PC-3 (cell line): ENCODE measurements at regions not wholly inside any gene's neighbourhood (a gene's known extent, or its start where the extent isn't known, plus 50 kb on each side); places are given as distances from the start of the nearest gene placed in this dataset.

Experiments used
- ATAC-seq: fragments of 200-7000 bp; cut with Tn5 transposase; 2 replicates; pipeline ENCODE4 v1.9.1; 2020; ENCODE audit warnings: mild to moderate bottlenecking, moderate library complexity
- BruUV-seq: library from RNA; stranded (reverse); fragments of 400-500 nt; replicated peaks from 2 replicates; lab custom pipeline; 2021; lab: Mats Ljungman, UMichigan
- CTCF ChIA-PET: fragments of 300-600 bp; sonication (Branson Sonifier 250); formaldehyde crosslinking; loops from one replicate; lab custom pipeline; 2022; ENCODE audit warnings: antibody characterized with exemption; lab: Charles Lee
- POLR2A ChIA-PET: fragments of 300-600 bp; sonication (Branson Sonifier 250); formaldehyde crosslinking; loops from one replicate; lab custom pipeline; 2022; ENCODE audit warnings: antibody characterized with exemption; ENCODE audit not compliant: unreplicated experiment; lab: Charles Lee
- DNase-seq: peaks from one replicate; pipeline ENCODE4 v3.0.0-alpha.2; 2015
- H2AFZ ChIP-seq: fragments of 300-600 bp; sonication (generic); 2 replicates; pipeline ENCODE4 v1.6.0; 2016; ENCODE audit warnings: antibody characterized with exemption, low read length
- H3F3A ChIP-seq: fragments of 300-600 bp; sonication (generic); one replicate; pipeline ENCODE4 v1.6.0; 2017; ENCODE audit warnings: antibody characterized with exemption, low read length, control low read depth, mild to moderate bottlenecking; ENCODE audit not compliant: unreplicated experiment
- H3K27ac ChIP-seq: fragments of 300-600 bp; sonication (generic); 2 replicates; pipeline ENCODE4 v1.5.1; 2016; ENCODE audit warnings: mild to moderate bottlenecking, low read length
- H3K27me3 ChIP-seq: fragments of 300-600 bp; sonication (generic); 2 replicates; pipeline ENCODE4 v1.6.1; 2016; ENCODE audit warnings: low read length, mixed read lengths
- H3K36me3 ChIP-seq: fragments of 300-600 bp; sonication (generic); 2 replicates; pipeline ENCODE4 v1.6.1; 2016; ENCODE audit warnings: low read depth, mixed run types, low read length, mixed read lengths
- H3K4me1 ChIP-seq: fragments of 300-600 bp; sonication (generic); 2 replicates; pipeline ENCODE4 v1.5.1; 2016; ENCODE audit warnings: low read length; ENCODE audit not compliant: insufficient read depth
- H3K4me2 ChIP-seq: fragments of 300-600 bp; sonication (generic); 2 replicates; pipeline ENCODE4 v1.6.0; 2016; ENCODE audit warnings: low read length
- H3K4me3 ChIP-seq: fragments of 300-600 bp; sonication (generic); 2 replicates; pipeline ENCODE4 v1.5.1; 2016; ENCODE audit warnings: mild to moderate bottlenecking, low read length, mixed read lengths
- H3K79me2 ChIP-seq: fragments of 300-600 bp; sonication (generic); 2 replicates; pipeline ENCODE4 v1.6.1; 2017; ENCODE audit warnings: low read length, mixed read lengths
- H3K9ac ChIP-seq: fragments of 300-600 bp; sonication (generic); 2 replicates; pipeline ENCODE4 v1.6.0; 2016; ENCODE audit warnings: mild to moderate bottlenecking, low read length
- H3K9me2 ChIP-seq: fragments of 300-600 bp; sonication (generic); replicated peaks from 2 replicates; pipeline ENCODE4 v1.6.1; 2016; ENCODE audit warnings: mixed run types, low read length, mixed read lengths
- H3K9me3 ChIP-seq: fragments of 300-600 bp; sonication (generic); 2 replicates; pipeline ENCODE4 v1.6.1; 2016; ENCODE audit warnings: low read length, mixed read lengths
- H4K20me1 ChIP-seq: fragments of 300-600 bp; sonication (generic); 2 replicates; pipeline ENCODE4 v1.6.1; 2016; ENCODE audit warnings: low read length, mixed read lengths
- CTCF ChIP-seq: fragments of 300-600 bp; sonication (generic); conservative IDR thresholded peaks from 2 replicates; pipeline ENCODE4 v1.5.1; 2017; ENCODE audit warnings: antibody characterized with exemption, low read depth, mild to moderate bottlenecking, low read length
- EZH2 ChIP-seq: fragments of 300-600 bp; sonication (generic); IDR thresholded peaks from one replicate; pipeline ENCODE4 v1.6.1; 2017; ENCODE audit warnings: antibody characterized with exemption, mild to moderate bottlenecking, low read length; ENCODE audit not compliant: unreplicated experiment
- EZH2phosphoT487 ChIP-seq: fragments of 300-600 bp; sonication (generic); IDR thresholded peaks from 2 replicates; pipeline ENCODE4 v1.6.1; 2018; ENCODE audit warnings: mild to moderate bottlenecking, antibody characterized with exemption, low read length, borderline replicate concordance
- intact Hi-C: fragments of 100-400 bp; cut with micrococcal nuclease; formaldehyde crosslinking; loops from 2 replicates; pipeline ENCODE4 v1.9.0; 2023

- intact Hi-C loops: no loop called here
- Histone ChIP-seq H3F3A (no peaks in the 10 kb centered on the region), H3K36me3 (no peaks in the 10 kb centered on the region), H3K9ac (no peak overlapping the region), H3K9me2 (no peaks in the 10 kb centered on the region), H3K4me3 (no peak overlapping the region), H3K79me2 (no peaks in the 10 kb centered on the region), H4K20me1 (no peaks in the 10 kb centered on the region), H2AFZ (peak overlapping the region; percentile 53; the same call in 1 of the 2 replicates), H3K4me2 (no peak overlapping the region), H3K27me3 (no peaks in the 10 kb centered on the region; the same call in 1 of the 2 replicates), H3K9me3 (no peaks in the 10 kb centered on the region), H3K4me1 (no peaks in the 10 kb centered on the region), H3K27ac (no peak overlapping the region)
- CTCF ChIA-PET: no interaction called here
- ATAC-seq (peak; percentile 18; the same call in 1 of the 2 replicates), DNase-seq (peak; percentile 45)
- no TSS peak for BruUV-seq
- TF ChIP-seq EZH2 (no peak), EZH2phosphoT487 (no peak), CTCF (no peak)
- POLR2A ChIA-PET: no interaction called here
Measured at GRCh38 chr10:14397066-14397465, 66.3 kb upstream of the FRMD4A start.

GRCh38 chr10:14396411-14397048, 65.8 kb upstream of the FRMD4A start:
- Histone ChIP-seq H3K27ac (no peak overlapping the region), H3K36me3 (no peaks in the 10 kb centered on the region), H3K9ac (no peak overlapping the region), H3K9me3 (no peaks in the 10 kb centered on the region), H3F3A (no peaks in the 10 kb centered on the region), H3K27me3 (no peaks in the 10 kb centered on the region; the same call in 1 of the 2 replicates), H3K79me2 (no peaks in the 10 kb centered on the region), H4K20me1 (no peaks in the 10 kb centered on the region), H2AFZ (peak overlapping the region; percentile 53; the same call in 1 of the 2 replicates), H3K4me1 (no peaks in the 10 kb centered on the region), H3K4me3 (no peak overlapping the region), H3K4me2 (no peak overlapping the region), H3K9me2 (no peaks in the 10 kb centered on the region)
- ChIA-PET CTCF (no interaction called here), POLR2A (no interaction called here)
- no TSS peak for BruUV-seq
- DNase-seq (peak; percentile 8), ATAC-seq (no peak)
- no peak for TF ChIP-seq EZH2
- peak; percentile 32; the same call in 1 of the 2 replicates for TF ChIP-seq CTCF
- intact Hi-C loops: no loop called here

GRCh38 chr10:14394179-14394578, 63.5 kb upstream of the FRMD4A start:
- BruUV-seq: no TSS peak
- H3K79me2 ChIP-seq: no peaks in the 10 kb centered on the region
- ATAC-seq (no peak), DNase-seq (no peak)
- H3K27ac ChIP-seq: no peak overlapping the region
- H3K4me2 ChIP-seq: no peak overlapping the region
- CTCF ChIA-PET: no interaction called here
- no peak overlapping the region for H2AFZ ChIP-seq
- no peaks in the 10 kb centered on the region for H3K9me3 ChIP-seq
- intact Hi-C loops: no loop called here
- TF ChIP-seq EZH2phosphoT487 (no peak), EZH2 (no peak), CTCF (no peak)
- no peaks in the 10 kb centered on the region for H3K4me1 ChIP-seq
- no peaks in the 10 kb centered on the region; the same call in 1 of the 2 replicates for H3K27me3 ChIP-seq
- no peak overlapping the region for H3K4me3 ChIP-seq
- H4K20me1 ChIP-seq: no peaks in the 10 kb centered on the region
- no peaks in the 10 kb centered on the region for H3F3A ChIP-seq
- no peaks in the 10 kb centered on the region for H3K9me2 ChIP-seq
- H3K36me3 ChIP-seq: no peaks in the 10 kb centered on the region
- no peak overlapping the region for H3K9ac ChIP-seq
- POLR2A ChIA-PET: no interaction called here
